ENCODE measurements at regions not wholly inside any gene's neighbourhood (a gene's known extent, or its start where the extent isn't known, plus 50 kb on each side); places are given as distances from the start of the nearest gene placed in this dataset.

GRCh38 chr9:111110805-111111204, 72.5 kb upstream of the LPAR1 start:
- TF ChIP-seq CTCF (IDR thresholded peaks at IDR 0.05; ENCODE audit: insufficient read depth, low read length) = no peak
- no peak overlapping the region for H3K4me3 ChIP-seq (ENCODE audit: low read depth, low read length)
- no peak for DNase-seq (ENCODE audit: low read depth)

DNA sequence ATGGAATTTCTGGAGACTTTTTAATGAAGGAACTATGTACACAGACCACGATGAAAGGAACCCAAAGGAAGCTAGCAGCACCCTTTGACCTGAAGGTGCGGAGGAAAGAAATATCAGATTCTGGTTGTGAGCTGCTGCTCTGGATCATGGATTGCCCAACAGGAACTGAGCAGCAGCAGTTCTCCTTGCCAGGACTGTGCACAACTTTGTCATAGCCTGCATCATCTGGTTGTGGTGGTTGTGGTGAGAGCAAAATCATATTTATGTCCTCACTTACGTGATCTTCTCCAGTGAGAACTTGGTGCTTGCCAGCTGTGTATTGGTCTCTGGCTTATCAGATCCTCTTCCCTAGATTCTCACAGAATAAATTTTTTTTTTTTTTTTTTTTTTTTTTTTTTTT, 70.7 kb upstream of the LPAR1 start:
- peak; percentile 73 for DNase-seq (ENCODE audit: low read depth)
- no peak overlapping the region for H3K4me3 ChIP-seq (ENCODE audit: low read depth, low read length)
- TF ChIP-seq CTCF (IDR thresholded peaks at IDR 0.05; ENCODE audit: insufficient read depth, low read length) = no peak

GRCh38 chr9:111107141-111107540, 68.9 kb upstream of the LPAR1 start:
- no peak overlapping the region for H3K4me3 ChIP-seq (ENCODE audit: low read depth, low read length)
- no peak for DNase-seq (ENCODE audit: low read depth)

DNA sequence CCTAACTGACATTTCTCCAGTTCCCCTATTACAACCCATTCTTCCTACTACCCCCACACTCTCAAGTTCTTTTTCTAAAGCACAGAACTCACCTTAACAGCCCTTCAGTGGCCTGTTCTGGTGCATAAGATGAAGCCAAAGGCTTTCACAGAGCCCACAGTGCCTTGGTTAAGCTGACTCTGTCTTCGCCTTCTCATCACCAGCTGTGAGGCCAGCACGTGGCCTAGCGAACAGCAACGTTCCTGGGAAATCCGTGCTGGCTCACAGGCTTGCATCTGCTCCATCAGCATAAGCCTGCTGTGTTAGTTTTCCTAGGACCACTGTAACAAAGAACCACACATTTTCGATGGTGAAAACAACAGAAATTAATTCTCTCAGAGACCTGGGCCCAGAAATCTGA, 67.9 kb upstream of the LPAR1 start:
- no peak for DNase-seq (ENCODE audit: low read depth)
- no peak overlapping the region for H3K4me3 ChIP-seq (ENCODE audit: low read depth, low read length)
- TF ChIP-seq CTCF (IDR thresholded peaks at IDR 0.05; ENCODE audit: insufficient read depth, low read length) = no peak

More at GRCh38 chr9:111107141-111107540, 68.9 kb upstream of the LPAR1 start:
- no peak for TF ChIP-seq CTCF (IDR thresholded peaks at IDR 0.05; ENCODE audit: insufficient read depth, low read length)

GRCh38 chr9:111102793-111103464, 64.7 kb upstream of the LPAR1 start:
- TF ChIP-seq CTCF (IDR thresholded peaks at IDR 0.05; ENCODE audit: insufficient read depth, low read length) = no peak
- peak; percentile 50 for DNase-seq (ENCODE audit: low read depth)
- H3K4me3 ChIP-seq (ENCODE audit: low read depth, low read length) = no peak overlapping the region

DNA sequence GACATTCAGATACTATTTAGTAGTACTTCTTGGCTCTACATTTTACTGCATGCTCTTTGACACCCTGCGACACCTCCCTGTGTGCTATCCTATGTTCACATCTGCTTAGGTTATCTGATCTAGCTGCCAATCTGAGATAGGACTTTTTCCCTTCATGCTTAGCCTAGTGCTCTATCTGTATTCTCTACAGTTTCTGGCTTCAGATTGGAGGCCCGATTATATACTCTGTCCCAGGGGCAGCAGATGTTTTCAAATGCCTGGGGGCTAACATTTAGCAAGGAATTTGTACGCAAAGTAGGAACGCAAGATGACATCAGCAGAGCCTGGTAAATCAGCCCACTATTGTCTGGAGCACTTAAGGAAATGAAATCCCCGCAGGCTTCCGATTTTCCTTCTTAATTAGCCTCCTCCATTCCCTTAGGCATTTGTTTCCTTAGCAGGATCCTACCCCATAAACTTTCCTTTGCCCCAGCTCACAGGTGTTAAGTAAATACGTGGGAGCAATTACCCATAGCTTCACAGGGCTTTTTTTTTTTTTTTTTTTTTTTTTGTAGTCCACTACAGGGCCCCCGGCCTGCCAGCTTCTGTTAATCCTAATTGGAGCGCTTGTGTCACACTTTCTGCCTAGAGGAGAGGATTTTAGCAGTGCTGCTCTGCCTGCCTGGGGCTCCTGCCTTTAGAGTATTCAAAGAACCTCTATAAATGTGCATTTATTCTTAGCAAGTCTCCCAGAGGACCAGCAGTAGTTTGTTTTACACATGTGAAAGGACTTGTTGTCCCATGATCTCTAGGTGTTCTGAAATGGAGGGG, 61.1 kb upstream of the LPAR1 start:
- no peak for TF ChIP-seq CTCF (IDR thresholded peaks at IDR 0.05; ENCODE audit: insufficient read depth, low read length)
- no peak overlapping the region for H3K4me3 ChIP-seq (ENCODE audit: low read depth, low read length)
- DNase-seq (ENCODE audit: low read depth) = no peak

Data from fibroblast of the aortic adventitia (primary cell).